AG10803 (cell line): ENCODE measurements at regions not wholly inside any gene's neighbourhood (a gene's known extent, or its start where the extent isn't known, plus 50 kb on each side); places are given as distances from the start of the nearest gene placed in this dataset.

Experiments
- DNase-seq: peaks from one replicate; pipeline ENCODE4 v3.0.0; 2010; ENCODE audit warnings: low read depth
- H3K4me3 ChIP-seq: 2 replicates; pipeline ENCODE4 v1.5.1; 2011; ENCODE audit warnings: mild to moderate bottlenecking, low read length, control low read depth
- CTCF ChIP-seq: conservative IDR thresholded peaks from 2 replicates; pipeline ENCODE4 v1.5.1; 2011; ENCODE audit warnings: mild to moderate bottlenecking, low read length, control low read depth, inconsistent platforms

DNA sequence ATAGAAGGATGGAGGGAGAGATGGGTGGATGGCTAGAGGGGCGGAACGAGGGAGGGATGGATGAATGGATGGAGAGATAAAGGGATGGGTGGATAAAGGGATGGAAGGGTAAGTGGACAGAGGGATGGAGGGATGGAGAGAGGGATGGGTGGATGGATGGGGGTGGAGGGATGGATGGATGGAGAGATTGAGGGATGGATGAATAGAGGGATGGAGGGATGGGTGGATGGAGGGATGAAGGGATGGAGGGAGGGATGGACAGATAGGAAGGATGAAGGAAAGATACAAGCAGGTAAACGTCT, 313.3 kb downstream of the UACA start:
- no peak overlapping the region for H3K4me3 ChIP-seq
- TF ChIP-seq CTCF, result no peak
- no peak for DNase-seq

DNA sequence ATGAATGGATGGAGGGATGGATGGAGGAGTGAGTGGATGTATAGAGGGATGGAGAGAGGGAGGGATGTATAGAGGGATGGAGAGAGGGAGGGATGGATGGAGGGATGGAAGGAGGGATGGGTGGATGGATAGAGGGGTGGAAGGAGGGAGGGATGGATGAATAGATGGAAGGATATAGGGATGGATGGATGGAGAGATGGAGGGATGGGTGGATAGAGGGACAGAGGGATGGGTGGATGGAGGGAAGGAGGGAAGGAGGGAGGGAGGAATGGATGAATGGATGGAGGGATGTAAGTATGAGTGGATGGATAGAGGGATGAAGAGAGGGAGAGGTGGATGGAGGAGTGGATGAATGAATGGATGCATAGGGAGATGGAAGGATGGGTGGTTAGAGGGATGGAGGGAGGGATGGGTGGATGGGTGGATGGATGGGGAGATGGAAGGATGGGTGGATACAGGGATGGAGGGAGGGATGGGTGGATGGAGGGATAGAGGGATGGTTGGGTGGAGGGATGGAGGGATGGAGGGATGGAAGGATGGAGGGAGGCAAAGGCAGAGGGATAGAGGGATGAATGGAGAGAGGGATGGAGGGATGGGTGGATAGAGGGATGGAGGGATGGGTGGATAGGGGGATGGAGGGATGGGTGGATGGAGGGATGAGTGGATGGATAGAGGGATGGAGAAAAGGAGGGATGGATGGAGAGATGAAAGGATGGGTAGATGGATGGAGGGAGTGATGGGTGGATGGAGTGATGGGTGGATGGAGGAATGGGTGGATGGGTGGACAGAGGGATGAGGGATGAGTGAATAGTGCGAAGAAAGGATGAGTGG, 313.8 kb downstream of the UACA start:
- no peak for DNase-seq
- TF ChIP-seq CTCF, result no peak
- H3K4me3 ChIP-seq, result no peak overlapping the region

- no peak for TF ChIP-seq CTCF
- no peak for DNase-seq
- no peak overlapping the region for H3K4me3 ChIP-seq
These were observed 315.2 kb downstream of the UACA start for GRCh38 chr15:70447928-70448698.

DNA sequence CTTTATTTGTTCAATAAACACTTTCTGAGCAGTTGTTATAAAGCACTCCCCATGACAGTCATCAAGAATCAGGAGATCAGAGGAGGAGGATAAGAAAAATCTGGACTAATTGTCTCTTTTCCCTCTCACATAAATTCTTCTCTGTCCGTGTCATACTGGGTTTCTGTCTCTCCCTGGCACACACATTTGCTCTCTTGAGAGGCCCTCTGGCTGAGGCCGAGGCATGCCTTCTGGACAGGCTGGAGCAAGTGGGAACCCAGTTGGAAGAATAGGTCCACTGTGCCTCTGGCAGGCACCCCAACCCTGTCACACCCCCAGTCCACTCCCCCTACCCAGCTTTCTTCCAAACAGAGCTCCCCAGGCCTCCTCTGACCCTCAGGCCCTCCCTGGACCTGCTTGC, 315.8 kb downstream of the UACA start:
- H3K4me3 ChIP-seq, result no peak overlapping the region
- no peak for TF ChIP-seq CTCF
- DNase-seq, result no peak

DNA sequence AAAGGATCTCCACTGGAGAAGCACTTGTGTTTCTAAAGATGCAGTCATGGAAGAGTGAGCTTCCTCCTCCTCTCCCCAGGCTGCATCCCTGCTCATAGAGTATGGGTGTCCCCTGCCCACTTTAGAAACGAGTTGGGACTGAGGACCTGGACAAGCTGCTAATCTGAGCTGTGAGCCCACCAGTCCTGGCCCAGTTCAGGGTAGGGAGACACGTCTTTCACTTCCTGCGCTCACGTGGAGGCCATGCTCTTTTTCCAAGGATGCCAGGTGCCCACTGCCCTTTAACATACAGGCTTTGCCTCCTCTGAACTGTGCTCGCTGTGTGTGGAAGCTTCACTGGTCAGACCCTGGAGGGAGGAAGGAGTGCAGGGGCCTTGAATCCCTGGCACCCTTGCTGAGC, 316.3 kb downstream of the UACA start:
- DNase-seq, result no peak
- no peak overlapping the region for H3K4me3 ChIP-seq
- TF ChIP-seq CTCF, result no peak

DNA sequence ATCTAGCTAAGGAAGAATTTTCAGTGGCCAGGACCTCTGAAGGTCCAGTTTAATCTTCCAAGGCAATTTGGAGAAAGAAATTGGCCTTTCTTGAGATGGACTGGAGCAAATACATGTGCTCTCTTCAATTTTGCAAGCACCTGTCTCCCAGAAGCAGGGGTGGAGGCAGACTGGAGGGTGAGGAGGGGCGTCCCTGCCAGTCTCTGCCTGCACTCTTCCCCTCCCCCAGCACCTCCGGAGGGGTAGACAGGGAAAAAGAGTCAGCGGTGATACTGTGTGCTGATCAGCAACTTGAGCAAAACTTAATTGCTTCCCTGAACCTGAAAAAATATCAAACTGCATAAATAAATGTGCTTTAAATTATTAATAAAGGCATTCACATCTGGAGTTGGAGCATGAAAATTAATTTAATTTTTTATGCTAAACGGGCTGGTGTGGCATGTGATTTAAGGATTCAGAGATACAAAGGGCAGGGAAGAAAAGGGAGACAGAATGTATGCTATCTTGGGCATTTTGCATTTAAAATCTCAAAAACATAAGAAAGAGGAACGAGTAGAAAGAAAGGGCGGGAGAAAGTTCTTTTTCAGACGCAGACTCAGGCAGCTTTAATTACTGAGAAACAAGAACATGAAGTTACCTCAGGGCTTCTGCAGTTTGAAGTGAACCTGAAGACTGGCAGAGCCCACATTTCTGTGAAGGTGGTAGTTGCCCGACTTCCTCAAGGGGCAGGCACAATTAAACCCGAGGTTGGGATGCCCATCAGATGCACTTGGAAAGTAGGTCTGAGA, 319.7 kb downstream of the UACA start:
- TF ChIP-seq CTCF, result no peak
- no peak for DNase-seq
- H3K4me3 ChIP-seq, result no peak overlapping the region
